ENCODE measurements at regions not wholly inside any gene's neighbourhood (a gene's known extent, or its start where the extent isn't known, plus 50 kb on each side); places are given as distances from the start of the nearest gene placed in this dataset.
"Not testable (repeated sequence)": the region's sequence is repeated elsewhere in the genome, so short reads cannot be mapped to it uniquely, and the experiment has no call there.

- not testable (repeated sequence) for DNase-seq
These were observed 265.8 kb downstream of the SETD4 start for GRCh38 chr21:35794527-35794926.

DNA sequence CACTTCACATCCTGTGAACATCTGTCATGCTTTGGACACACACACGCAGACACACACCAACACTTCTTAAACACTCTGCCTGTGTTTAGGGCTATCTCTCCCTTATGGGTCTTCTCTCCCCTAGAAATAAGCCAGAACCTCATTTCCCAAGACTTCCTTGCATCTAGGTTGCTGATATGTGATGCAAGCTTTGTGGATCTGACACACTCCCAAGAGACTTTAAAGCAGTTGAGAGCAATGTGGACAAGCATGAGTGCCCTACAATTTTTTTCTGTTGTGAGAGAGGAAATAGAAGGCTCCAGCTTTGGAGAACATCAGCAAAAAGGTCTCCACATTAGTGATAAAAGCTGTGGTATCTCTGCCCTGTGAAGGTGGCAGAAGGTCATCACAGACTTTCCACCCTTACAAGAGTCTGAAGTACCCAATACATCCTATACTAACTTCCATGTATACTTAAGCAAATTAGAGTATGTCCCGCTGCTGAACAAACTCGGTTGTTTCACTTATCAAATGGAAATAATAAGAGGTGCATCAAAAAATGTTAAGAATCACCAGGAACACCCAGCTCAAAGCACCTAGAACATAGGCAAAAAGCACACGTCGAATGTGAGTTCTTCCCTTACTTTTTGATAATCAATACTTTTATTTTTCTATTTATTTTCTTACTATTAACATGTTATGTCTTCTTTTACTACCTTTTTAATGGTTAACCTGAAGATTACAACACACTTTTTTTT is 267.6 kb downstream of the SETD4 start:
- DNase-seq = no peak

- DNase-seq = no peak
These were observed 268.6 kb downstream of the SETD4 start for GRCh38 chr21:35791541-35792325.

DNA sequence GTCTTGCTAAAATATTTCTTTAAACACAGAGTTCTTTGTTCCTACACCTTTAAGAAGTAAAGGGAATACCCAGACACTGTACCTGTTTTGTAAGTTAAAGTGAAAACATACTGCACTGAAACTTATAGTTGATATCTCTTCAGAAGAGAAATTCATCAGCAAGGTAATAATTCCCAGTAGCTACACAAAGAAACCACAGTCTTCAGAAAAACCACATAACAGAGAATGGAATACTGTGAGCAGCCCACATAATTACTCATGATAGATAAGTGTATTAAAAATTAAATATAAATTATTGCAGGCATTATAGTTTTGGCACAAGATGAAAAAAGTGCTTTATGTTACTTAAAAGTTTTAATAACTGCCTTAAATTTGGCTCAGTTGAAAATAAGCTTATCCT is 276.6 kb downstream of the SETD4 start:
- no peak for DNase-seq

DNA sequence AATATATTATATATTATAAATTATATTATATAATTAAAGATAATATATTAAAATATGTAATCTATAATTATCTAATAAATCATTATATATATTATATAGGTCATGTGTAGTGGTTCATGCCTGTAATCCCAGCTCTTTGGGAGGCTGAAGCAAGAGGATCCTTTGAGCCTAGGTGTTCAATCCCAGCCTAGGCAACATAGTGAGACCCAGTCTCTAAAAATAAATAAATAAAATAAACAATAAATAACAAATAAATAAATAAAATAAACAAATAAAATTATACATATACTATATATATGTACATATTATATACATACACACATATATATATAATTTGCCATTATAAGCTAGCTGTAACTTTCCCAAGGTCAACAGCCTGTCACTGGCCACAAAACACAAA is 277.7 kb downstream of the SETD4 start:
- no peak for DNase-seq

- DNase-seq = no peak
These were observed 279.3 kb downstream of the SETD4 start for GRCh38 chr21:35780983-35781382.

- DNase-seq = no peak
These were observed 280.4 kb downstream of the SETD4 start for GRCh38 chr21:35779690-35780570.

DNA sequence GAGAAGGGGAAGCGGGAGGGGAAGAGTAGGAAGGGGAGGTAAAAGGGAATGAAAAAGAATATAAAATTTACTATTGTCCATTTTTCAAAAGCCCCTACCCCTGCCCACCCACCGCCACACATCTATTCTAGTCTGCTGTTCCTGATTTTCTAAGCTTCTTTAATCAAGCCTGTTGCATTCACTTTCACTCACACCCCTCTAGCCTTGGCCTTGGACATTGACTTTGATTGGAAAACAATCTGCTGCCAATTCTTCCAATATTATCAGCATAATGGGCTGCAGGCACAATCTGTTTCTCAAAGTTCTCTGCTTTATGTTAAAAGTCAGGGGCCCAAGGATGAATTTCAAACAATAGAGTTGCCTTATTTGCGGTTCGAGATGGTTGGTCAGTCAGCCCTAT is 281.2 kb downstream of the SETD4 start:
- no peak for DNase-seq

- no peak for DNase-seq
These were observed 283.2 kb downstream of the SETD4 start for GRCh38 chr21:35777081-35777480.

DNA sequence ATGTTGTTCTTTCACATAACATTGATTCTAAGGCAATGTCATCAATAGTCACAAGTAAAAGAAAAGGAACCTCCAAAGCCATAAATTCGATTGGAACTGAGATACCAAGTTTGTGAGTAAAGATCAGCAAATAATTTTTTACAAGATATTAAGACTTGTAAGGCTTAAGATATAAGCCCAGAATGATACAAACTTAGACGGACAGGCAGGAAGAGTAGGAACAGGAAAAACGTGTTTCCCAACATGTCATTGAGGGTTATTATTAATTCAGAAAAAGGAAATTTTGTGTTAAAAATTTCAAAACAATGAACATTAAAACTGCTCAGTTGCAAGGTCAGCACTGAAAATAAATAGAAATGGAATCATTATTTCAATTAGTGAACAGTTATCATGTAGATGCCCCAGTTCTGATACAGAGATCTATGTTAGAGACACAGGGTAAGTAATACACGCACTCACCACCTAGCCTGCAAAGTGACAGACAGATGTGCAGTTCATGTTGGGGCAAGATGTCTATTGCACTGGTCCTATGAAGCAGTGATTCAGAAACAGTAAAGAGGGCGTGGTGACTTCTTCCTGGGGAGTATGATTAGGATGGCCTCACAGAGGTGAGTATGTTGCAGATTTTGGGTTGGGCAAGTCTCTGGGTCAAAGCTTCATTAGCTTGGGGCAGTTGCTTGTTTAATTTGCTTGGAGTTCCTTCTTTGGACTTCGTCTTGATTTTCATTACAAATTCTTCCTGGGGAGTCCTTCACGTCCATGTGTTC is 284.4 kb downstream of the SETD4 start:
- no peak for DNase-seq

DNA sequence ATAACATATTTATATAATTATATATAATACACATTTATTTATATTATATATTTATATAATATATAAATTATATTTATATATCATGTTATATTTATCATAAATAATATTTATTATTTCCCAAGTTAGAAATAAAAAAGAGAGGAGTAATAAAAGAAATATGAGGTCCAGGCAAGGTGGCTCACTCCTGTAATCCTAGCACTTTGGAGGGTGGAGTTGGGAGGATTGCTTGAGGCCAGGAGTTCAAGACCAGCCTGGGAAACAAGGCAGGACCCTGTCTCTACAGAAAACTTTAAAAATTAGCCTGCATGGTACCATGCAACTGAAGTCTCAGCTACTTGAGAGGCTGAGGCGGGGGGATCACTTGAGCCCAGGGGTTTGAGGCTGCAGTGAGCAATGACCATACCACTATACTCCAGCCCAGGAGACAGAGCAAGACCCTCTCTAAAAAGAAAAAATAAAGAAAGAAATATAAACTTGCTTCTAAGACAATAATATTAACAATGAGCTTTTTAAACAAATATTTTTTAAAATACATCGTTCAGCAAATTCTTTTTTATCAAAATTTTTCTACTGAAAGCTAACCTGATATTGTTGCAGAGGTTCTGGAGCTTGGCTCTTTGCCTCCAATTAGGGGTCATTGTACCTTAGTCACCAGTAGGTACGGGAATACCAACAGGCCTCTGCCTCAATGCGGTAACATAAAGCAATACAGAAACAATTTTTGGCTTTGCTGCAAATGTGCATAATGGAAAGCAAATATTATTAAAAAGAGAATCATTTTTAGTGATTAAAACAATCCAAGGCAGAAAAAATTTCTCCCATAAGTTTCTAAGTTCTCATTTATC is 290.0 kb downstream of the SETD4 start:
- no peak for DNase-seq

- no peak for DNase-seq
These were observed 292.1 kb downstream of the SETD4 start for GRCh38 chr21:35768187-35768586.

DNA sequence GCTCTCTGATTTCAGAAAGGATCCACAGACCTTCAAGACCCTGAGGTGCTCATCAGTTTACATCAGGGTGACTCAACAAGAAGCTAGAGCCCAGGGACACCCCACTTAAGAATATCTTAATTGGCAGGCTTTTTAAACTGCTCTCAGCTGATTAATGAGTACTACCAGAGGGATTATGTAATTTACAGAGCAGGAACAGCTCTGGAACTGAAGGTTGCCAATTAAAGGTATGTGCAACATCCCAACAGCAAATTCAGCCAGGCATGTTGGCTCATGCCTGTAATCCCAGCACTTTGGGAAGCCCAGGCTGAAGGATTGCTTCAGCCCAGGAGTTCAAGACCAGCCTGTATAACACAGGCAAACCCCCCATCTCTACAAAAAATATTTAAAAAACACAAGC is 295.7 kb downstream of the SETD4 start:
- DNase-seq = no peak

DNA sequence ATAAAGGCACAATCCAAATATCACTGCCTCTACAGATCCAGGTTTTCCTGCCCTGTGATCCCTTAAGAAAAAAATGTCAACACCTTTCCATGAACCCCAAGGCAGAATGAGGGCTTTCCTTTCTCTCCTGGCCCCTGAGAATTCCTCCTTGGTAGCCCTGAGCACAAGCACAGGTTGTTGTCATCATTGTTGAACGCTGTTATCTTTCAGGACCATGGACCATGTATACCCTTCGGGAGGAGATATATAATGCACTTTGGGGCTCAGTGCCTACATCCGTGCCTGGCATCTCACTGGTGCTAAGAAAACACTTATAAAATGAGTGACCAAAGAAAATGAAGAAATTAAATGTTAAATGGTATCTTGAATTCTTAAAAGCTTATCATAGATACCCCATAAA is 296.2 kb downstream of the SETD4 start:
- no peak for DNase-seq

GRCh38 chr21:35754583-35754982 is 305.7 kb downstream of the SETD4 start:
- no peak for DNase-seq

DNA sequence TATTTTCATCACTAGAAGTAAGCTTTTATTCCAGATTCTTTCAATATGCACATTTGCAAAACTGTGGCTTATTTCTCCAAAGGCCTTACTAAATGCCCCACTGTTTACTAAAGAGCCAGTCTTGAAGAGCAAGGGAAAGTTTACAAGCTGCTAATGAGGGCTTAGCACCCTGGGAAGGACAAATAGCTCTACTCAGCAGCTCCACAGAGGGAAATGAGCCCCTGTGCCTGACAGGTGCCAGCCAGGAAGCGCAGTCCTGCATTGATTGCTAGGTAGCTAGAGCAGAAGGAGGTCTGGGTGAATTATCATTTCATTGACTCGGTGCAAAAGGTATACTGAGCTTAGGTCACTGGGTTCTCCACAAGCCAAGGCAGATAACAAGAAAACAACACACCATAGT is 307.0 kb downstream of the SETD4 start:
- no peak for DNase-seq

DNA sequence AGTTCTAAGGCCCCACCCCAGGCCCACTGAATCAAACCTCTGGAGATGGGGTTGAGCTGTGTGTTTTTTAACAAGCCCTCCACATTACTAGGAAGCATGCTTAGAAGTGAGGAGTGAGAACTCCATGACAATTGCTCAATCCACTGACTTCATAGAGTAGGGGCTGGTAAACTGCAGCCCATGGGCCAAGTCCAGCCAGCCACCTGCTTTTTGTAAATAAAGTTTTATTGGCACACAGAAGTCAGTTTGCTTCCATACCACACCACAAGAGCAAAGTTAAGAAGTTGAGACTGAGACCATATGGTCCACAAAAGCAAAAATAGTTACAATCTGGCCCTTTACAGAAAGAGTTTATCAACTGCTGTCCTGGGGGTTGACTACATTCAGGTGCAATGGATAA is 309.2 kb downstream of the SETD4 start:
- no peak for DNase-seq

DNA sequence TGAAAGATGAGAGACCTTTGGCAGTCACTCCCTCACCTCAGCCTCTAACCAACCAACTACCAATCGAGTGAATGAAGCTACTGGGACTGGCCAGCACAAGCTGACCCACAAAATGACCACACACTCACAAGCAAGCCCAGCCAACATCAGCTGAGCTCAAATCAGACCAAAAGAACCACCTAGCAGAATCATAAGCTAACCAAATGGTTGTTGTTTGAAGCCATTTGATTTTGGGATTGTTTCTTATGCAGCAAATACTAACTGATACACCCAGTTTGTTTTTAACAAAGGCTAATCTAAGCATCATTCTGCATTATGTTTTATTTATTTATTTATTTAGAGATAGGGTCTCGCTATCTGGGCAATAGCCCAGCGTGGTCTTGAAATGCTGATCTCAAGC is 310.4 kb downstream of the SETD4 start:
- no peak for DNase-seq

DNA sequence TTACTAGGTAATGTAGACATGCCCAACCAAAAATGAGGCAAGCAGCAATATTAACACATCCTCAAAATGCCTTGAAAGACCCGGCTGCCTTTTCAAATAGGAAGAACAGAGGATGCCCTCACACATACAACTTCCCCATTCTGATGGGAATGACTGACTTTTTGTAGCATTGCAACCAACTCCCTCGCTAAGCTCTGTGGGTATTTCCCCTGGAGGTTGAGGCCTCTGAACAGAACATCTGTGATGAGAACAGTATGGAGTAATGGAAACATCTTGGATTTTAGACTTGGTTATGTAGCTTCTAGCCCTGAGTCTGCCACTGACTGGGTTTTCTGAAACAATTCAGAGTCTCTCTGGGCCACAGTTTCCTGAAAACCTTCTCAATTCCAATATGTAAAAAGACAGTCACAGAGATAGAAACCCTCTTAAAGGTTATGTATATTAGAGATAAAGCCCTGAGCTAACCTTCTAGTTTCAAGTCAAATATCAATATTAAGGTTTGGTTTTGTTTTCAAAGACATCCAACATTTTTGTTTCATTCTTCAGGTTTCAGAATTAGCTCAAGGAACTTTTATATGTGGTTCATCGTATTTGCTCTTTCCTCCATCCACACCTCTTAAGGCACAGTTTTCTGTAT is 311.5 kb downstream of the SETD4 start:
- DNase-seq = no peak

GRCh38 chr21:35743571-35743970 is 316.8 kb downstream of the SETD4 start:
- DNase-seq = no peak

DNA sequence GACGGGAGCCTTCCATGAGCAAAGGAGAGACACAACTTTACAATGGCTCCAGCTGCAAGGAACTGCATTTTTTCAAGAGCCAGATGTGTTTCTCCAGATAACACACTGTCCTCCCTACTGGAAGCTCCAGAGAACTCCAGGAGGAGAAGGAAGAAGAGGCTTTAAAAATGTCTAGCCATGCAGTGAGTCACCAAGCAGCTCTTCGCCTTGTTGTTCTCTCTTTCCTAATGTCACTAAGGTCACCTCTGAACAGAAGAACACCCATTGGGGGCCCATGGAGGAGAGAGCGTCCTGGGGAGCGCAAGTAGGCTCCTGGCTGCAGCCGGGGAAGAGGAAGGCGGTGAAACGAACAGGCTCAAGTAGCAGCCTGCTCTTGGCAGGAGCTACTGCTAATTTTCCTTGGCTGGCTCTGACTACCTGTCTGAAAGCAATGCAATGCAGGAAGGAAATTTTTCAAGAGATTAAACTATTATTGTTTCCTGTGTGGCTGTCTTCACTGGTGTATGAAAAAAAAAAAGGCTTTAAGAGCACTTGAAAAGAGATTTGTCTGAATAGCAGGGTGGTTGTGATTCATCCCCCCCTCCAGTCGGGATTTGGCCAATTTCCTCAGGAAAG is 321.9 kb downstream of the SETD4 start:
- DNase-seq = no peak
